ENCODE measurements at regions not wholly inside any gene's neighbourhood (a gene's known extent, or its start where the extent isn't known, plus 50 kb on each side); places are given as distances from the start of the nearest gene placed in this dataset.

GRCh38 chr4:95625020-95625419 is 76.2 kb upstream of the UNC5C start:
- FAIRE-seq = no peak
- no peaks in the 10 kb centered on the region for H3K36me3 ChIP-seq (ENCODE audit: control insufficient read depth, insufficient read depth, low read length)
- TF ChIP-seq CTCF (IDR thresholded peaks at IDR 0.05; ENCODE audit: insufficient read depth, low read length, severe bottlenecking) = no peak
- H3K27me3 ChIP-seq (ENCODE audit: control insufficient read depth, insufficient read depth, low read length) = no peaks in the 10 kb centered on the region
- H3K4me3 ChIP-seq (ENCODE audit: low read depth, low read length) = no peak overlapping the region
- no peak for DNase-seq (ENCODE audit: low read depth)

DNA sequence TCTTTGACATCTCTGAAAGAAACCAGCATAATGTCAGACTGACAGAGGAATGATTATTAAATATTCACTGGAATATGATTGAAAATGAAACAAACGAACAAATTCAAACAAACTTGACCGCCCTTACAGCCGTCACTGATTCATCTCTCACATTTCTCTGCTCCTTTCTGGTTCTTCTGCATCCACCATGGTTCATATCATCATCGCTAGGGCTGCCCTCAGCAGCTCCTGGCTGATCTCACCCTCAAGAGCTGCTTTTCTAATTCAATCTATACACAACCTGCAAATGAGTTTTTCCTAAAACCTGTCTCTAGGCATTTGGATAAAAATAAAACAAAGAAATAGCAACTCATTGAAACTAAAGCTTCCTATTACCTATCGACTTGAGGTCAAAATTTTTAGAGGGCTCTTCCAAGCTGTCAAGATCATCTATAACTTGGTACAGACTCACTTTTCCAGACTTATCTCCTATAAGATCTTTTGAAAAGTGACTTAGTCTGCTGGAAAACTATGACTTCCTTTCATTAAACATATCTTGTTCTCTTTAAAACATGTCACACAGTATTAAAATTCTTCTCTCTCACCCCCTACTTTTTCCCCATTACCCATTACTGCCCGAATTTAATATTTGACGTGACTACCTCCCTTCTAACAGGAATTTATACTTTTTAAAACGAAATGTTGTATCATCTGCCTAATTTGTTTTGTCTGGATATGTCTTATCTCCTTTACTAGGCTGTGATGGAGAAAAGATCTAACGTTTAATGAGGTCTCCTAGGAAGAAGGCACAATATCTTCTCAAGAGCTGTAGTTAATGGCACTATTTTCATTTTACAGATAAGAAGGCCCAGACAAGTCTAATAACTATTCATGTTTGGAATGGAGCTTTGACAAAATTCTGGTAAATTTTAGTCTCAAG is 71.0 kb upstream of the UNC5C start:
- DNase-seq (ENCODE audit: low read depth) = no peak
- Histone ChIP-seq H3K4me3 (ENCODE audit: low read depth, low read length) (no peak overlapping the region), H3K27me3 (ENCODE audit: control insufficient read depth, insufficient read depth, low read length) (no peaks in the 10 kb centered on the region), H3K36me3 (ENCODE audit: control insufficient read depth, insufficient read depth, low read length) (no peaks in the 10 kb centered on the region)
- FAIRE-seq = no peak
- no peak for TF ChIP-seq CTCF (IDR thresholded peaks at IDR 0.05; ENCODE audit: insufficient read depth, low read length, severe bottlenecking)

GRCh38 chr4:95614684-95615205 is 66.0 kb upstream of the UNC5C start:
- Histone ChIP-seq H3K4me3 (ENCODE audit: low read depth, low read length) (no peak overlapping the region), H3K36me3 (ENCODE audit: control insufficient read depth, insufficient read depth, low read length) (no peaks in the 10 kb centered on the region), H3K27me3 (ENCODE audit: control insufficient read depth, insufficient read depth, low read length) (no peaks in the 10 kb centered on the region)
- no peak for TF ChIP-seq CTCF (IDR thresholded peaks at IDR 0.05; ENCODE audit: insufficient read depth, low read length, severe bottlenecking)
- DNase-seq (ENCODE audit: low read depth) = no peak
- no peak for FAIRE-seq

DNA sequence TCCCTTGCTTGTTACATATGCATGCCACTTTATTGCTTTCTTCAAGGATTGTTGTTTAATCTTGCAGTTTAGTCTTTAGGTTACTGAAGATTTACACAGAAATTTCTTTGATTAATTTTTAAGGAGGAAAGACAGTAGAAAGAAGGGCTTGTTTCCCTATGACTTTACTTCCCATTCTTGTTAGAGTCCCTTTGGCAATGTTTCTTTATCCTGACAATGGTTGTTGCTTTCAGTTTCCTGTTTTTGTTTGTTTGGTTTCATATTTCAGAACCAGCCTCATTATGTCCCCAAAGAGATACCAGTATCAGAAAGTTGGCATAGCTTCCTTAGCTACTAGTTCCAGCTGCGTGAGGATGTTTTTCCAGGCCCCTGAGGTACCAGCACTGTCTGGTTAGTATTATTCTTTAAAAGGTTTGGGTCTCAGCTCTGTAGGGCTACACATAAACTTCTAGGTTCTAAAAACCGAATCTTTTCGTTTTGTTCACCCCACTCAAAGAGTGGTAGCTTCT is 61.3 kb upstream of the UNC5C start:
- no peak for FAIRE-seq
- no peak overlapping the region for H3K4me3 ChIP-seq (ENCODE audit: low read depth, low read length)
- no peaks in the 10 kb centered on the region for H3K27me3 ChIP-seq (ENCODE audit: control insufficient read depth, insufficient read depth, low read length)
- no peaks in the 10 kb centered on the region for H3K36me3 ChIP-seq (ENCODE audit: control insufficient read depth, insufficient read depth, low read length)
- no peak for TF ChIP-seq CTCF (IDR thresholded peaks at IDR 0.05; ENCODE audit: insufficient read depth, low read length, severe bottlenecking)
- DNase-seq (ENCODE audit: low read depth) = no peak

GRCh38 chr4:95606739-95607138 is 58.0 kb upstream of the UNC5C start:
- Histone ChIP-seq H3K27me3 (ENCODE audit: control insufficient read depth, insufficient read depth, low read length) (no peaks in the 10 kb centered on the region), H3K36me3 (ENCODE audit: control insufficient read depth, insufficient read depth, low read length) (no peaks in the 10 kb centered on the region), H3K4me3 (ENCODE audit: low read depth, low read length) (no peak overlapping the region)
- DNase-seq (ENCODE audit: low read depth) = no peak
- FAIRE-seq = no peak
- TF ChIP-seq CTCF (IDR thresholded peaks at IDR 0.05; ENCODE audit: insufficient read depth, low read length, severe bottlenecking) = no peak
